GM23338 (cell line): ENCODE measurements at regions not wholly inside any gene's neighbourhood (a gene's known extent, or its start where the extent isn't known, plus 50 kb on each side); places are given as distances from the start of the nearest gene placed in this dataset.

Experiments used
- CREB1 ChIP-seq: fragments of 250-450 bp; sonication (Bioruptor Pico); IDR thresholded peaks from 2 replicates; pipeline ENCODE4 v1.5.0; 2020; ENCODE audit warnings: low read depth, mild to moderate bottlenecking, moderate library complexity
- CTCF ChIP-seq, 2 experiments: fragments of 200-600 bp in 1 of 2; sonication (generic) in 1 of 2; conservative IDR thresholded peaks; 2 replicates each; pipeline versions ENCODE4 v1.5.1 to v1.6.1; 2016 to 2017; ENCODE audit warnings: antibody characterized with exemption in 2 of 2, low read depth in 2 of 2, mild to moderate bottlenecking in 2 of 2, moderate library complexity in 1 of 2
- ETS1 ChIP-seq: IDR thresholded peaks from 2 replicates; pipeline ENCODE4 v1.6.1; 2016; ENCODE audit warnings: antibody characterized with exemption
- EZH2phosphoT487 ChIP-seq: fragments of 200-600 bp; sonication (generic); IDR thresholded peaks from one replicate; pipeline ENCODE4 v1.8.1; 2018; ENCODE audit warnings: antibody characterized with exemption; ENCODE audit not compliant: unreplicated experiment
- JUNB ChIP-seq: IDR thresholded peaks from one replicate; pipeline ENCODE4 v1.6.1; 2016; ENCODE audit warnings: antibody characterized with exemption; ENCODE audit not compliant: unreplicated experiment
- NANOG ChIP-seq: IDR thresholded peaks from 2 replicates; pipeline ENCODE4 v1.6.1; 2016; ENCODE audit warnings: antibody characterized with exemption, borderline replicate concordance
- POLR2AphosphoS5 ChIP-seq: IDR thresholded peaks from 2 replicates; pipeline ENCODE4 v1.6.1; 2016; ENCODE audit warnings: antibody characterized with exemption, low read depth
- STAT1 ChIP-seq: IDR thresholded peaks from one replicate; pipeline ENCODE4 v1.6.1; 2016; ENCODE audit warnings: antibody characterized with exemption; ENCODE audit not compliant: unreplicated experiment
- ZNF114 ChIP-seq: fragments of 250-450 bp; sonication (Bioruptor Pico); IDR thresholded peaks from 2 replicates; pipeline ENCODE4 v1.5.0; 2020; ENCODE audit warnings: mild to moderate bottlenecking, moderate library complexity
- ZNF462 ChIP-seq: fragments of 250-450 bp; sonication (Bioruptor Pico); IDR thresholded peaks from 2 replicates; pipeline ENCODE4 v1.5.0; 2020; ENCODE audit warnings: mild to moderate bottlenecking, moderate library complexity

GRCh38 chr3:135667061-135667460, 298.5 kb upstream of the PPP2R3A start (continued):
- no peak for TF ChIP-seq ZNF462 (CRISPR knock-in tag)
- TF ChIP-seq JUNB = no peak
- TF ChIP-seq EZH2phosphoT487 = no peak
- no peak for TF ChIP-seq CTCF (conservative IDR thresholded peaks at IDR 0.05; ENCODE audit: low read depth in 2 of 2)
- no peak for TF ChIP-seq STAT1
- no peak for TF ChIP-seq POLR2AphosphoS5
- TF ChIP-seq CREB1 (CRISPR knock-in tag) = no peak
- no peak for TF ChIP-seq ZNF114 (CRISPR knock-in tag)
- no peak for TF ChIP-seq NANOG
- TF ChIP-seq ETS1 = no peak
